ENCODE measurements at regions not wholly inside any gene's neighbourhood (a gene's known extent, or its start where the extent isn't known, plus 50 kb on each side); places are given as distances from the start of the nearest gene placed in this dataset.

- Histone ChIP-seq H3K36me3 (ENCODE audit: control insufficient read depth, insufficient read depth, low read length) (no peaks in the 10 kb centered on the region), H3K27ac (ENCODE audit: low read depth, low read length) (no peak overlapping the region)
Observed at GRCh38 chr7:124284937-124285336, 252.1 kb upstream of the TMEM229A start.

DNA sequence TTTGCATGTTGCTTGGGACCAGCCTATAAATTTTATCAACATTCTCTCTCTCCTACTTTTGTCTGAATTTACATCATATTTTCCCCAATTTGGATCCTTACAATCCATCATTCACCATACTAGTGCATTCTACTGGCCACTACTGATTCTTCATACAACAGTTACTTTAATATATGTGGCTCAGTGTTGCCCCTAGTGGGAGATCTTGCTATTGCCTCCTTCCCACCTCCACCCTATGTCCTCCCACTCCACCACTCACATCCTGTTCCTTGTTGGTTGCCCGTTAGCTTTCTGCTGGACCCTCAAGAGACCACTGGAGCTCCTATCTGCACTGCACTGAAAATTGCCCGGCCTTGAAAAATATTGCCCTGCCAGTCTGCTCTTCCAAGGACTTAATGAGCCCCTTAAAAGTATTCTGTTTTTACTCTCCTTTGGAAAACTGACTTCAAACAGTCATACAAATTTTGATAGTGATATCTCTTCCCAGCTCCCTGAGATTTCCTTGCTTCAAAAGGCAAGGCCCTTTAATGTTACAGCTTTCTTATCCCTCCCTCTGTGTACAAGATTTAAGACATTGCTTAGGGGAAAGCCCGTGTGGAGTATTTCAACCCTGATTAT lies 243.2 kb upstream of the TMEM229A start:
- Histone ChIP-seq H3K4me1 (ENCODE audit: control insufficient read depth, insufficient read depth, low read length) (peaks cover 8% of the 10 kb centered on the region), H3K36me3 (ENCODE audit: control insufficient read depth, insufficient read depth, low read length) (no peaks in the 10 kb centered on the region)

More at GRCh38 chr7:124284937-124285336, 252.1 kb upstream of the TMEM229A start:
- Histone ChIP-seq H3K9me3 (ENCODE audit: control insufficient read depth, insufficient read depth, low read depth, low read length) (no peaks in the 10 kb centered on the region), H3K27me3 (ENCODE audit: control insufficient read depth, insufficient read depth, low read length) (no peaks in the 10 kb centered on the region), H3K9ac (ENCODE audit: low read length) (no peak overlapping the region), H3K4me3 (ENCODE audit: low read depth, low read length) (no peak overlapping the region), H3K4me1 (ENCODE audit: control insufficient read depth, insufficient read depth, low read length) (no peaks in the 10 kb centered on the region)

DNA sequence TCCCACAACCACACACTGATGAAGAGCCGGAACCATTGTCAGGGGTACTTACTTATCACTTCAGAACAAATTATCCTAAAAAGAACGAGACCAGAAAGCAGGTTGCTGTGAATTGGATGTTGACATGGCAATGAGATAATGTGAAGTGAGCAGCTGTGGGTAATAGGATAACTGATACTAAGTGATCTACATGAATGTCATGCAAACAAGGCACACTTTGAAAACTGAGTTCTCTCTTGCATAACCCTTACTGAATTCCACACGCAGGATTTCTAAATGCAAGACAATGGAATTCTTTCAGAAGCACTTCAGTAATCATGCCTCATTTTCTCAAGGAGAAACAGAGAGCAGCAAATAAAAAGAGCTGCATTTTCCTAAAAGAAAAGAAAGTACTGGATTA lies 242.5 kb upstream of the TMEM229A start:
- Histone ChIP-seq H3K9ac (ENCODE audit: low read length) (no peak overlapping the region), H3K27me3 (ENCODE audit: control insufficient read depth, insufficient read depth, low read length) (no peaks in the 10 kb centered on the region), H3K36me3 (ENCODE audit: control insufficient read depth, insufficient read depth, low read length) (no peaks in the 10 kb centered on the region), H3K4me3 (ENCODE audit: low read depth, low read length) (no peak overlapping the region), H3K27ac (ENCODE audit: low read depth, low read length) (no peak overlapping the region), H3K4me1 (ENCODE audit: control insufficient read depth, insufficient read depth, low read length) (peaks cover 8% of the 10 kb centered on the region), H3K9me3 (ENCODE audit: control insufficient read depth, insufficient read depth, low read depth, low read length) (no peaks in the 10 kb centered on the region)

More for the DNA sequence above, 243.2 kb upstream of the TMEM229A start:
- Histone ChIP-seq H3K9me3 (ENCODE audit: control insufficient read depth, insufficient read depth, low read depth, low read length) (no peaks in the 10 kb centered on the region), H3K27ac (ENCODE audit: low read depth, low read length) (no peak overlapping the region), H3K4me3 (ENCODE audit: low read depth, low read length) (no peak overlapping the region), H3K27me3 (ENCODE audit: control insufficient read depth, insufficient read depth, low read length) (no peaks in the 10 kb centered on the region), H3K9ac (ENCODE audit: low read length) (no peak overlapping the region)

DNA sequence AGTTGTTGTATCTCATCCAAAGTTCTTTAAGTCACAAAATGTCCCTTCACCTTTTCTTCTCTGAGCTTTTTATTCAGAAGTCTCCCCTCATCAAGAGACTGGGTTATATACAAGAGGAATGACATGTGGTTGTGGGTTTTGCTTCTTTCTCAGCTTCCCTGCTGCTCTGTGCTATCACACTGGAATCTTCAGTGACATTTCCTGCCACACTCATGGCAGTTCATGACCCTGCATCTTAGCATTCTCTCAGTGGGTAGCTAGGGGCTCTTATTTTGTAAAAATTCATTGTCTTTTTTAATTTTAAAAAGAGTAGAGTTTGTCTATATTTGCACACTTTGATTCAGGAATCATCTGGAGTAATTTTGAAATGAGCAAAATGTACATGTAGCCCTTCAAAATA lies 236.9 kb upstream of the TMEM229A start:
- Histone ChIP-seq H3K36me3 (ENCODE audit: control insufficient read depth, insufficient read depth, low read length) (no peaks in the 10 kb centered on the region), H3K27me3 (ENCODE audit: control insufficient read depth, insufficient read depth, low read length) (no peaks in the 10 kb centered on the region), H3K9me3 (ENCODE audit: control insufficient read depth, insufficient read depth, low read depth, low read length) (no peaks in the 10 kb centered on the region), H3K9ac (ENCODE audit: low read length) (no peak overlapping the region), H3K4me1 (ENCODE audit: control insufficient read depth, insufficient read depth, low read length) (no peaks in the 10 kb centered on the region), H3K27ac (ENCODE audit: low read depth, low read length) (no peak overlapping the region), H3K4me3 (ENCODE audit: low read depth, low read length) (no peak overlapping the region)

DNA sequence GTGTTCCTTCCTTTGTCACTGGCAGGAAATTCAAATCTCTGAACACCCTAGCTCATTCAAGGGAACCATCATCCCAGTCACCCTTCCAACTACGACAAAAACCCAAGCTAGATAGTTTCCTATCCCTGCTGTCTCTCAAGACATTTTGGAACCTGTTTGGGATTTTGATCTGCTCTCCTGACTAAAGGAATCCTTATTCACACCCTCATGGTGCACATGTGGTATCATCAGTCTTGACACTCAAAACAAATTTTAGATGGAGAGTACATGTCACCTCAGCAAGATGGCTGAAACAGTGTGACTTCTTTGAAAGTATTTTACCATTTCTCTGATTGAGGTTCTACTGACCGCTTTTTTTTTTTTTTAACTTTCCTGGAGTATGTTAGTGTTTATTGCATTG lies 234.3 kb upstream of the TMEM229A start:
- Histone ChIP-seq H3K9me3 (ENCODE audit: control insufficient read depth, insufficient read depth, low read depth, low read length) (no peaks in the 10 kb centered on the region), H3K9ac (ENCODE audit: low read length) (no peak overlapping the region), H3K27ac (ENCODE audit: low read depth, low read length) (no peak overlapping the region), H3K4me1 (ENCODE audit: control insufficient read depth, insufficient read depth, low read length) (peaks cover 21% of the 10 kb centered on the region), H3K27me3 (ENCODE audit: control insufficient read depth, insufficient read depth, low read length) (no peaks in the 10 kb centered on the region), H3K4me3 (ENCODE audit: low read depth, low read length) (no peak overlapping the region), H3K36me3 (ENCODE audit: control insufficient read depth, insufficient read depth, low read length) (no peaks in the 10 kb centered on the region)

- H3K27me3 ChIP-seq (ENCODE audit: control insufficient read depth, insufficient read depth, low read length): no peaks in the 10 kb centered on the region
- no peak overlapping the region for H3K4me3 ChIP-seq (ENCODE audit: low read depth, low read length)
- H3K27ac ChIP-seq (ENCODE audit: low read depth, low read length): peak overlapping the region; percentile 69; the same call in 1 of the 2 replicates
- H3K4me1 ChIP-seq (ENCODE audit: control insufficient read depth, insufficient read depth, low read length): peaks cover 32% of the 10 kb centered on the region
- no peak overlapping the region for H3K9ac ChIP-seq (ENCODE audit: low read length)
- H3K36me3 ChIP-seq (ENCODE audit: control insufficient read depth, insufficient read depth, low read length): no peaks in the 10 kb centered on the region
- H3K9me3 ChIP-seq (ENCODE audit: control insufficient read depth, insufficient read depth, low read depth, low read length): no peaks in the 10 kb centered on the region
Observed at GRCh38 chr7:124263232-124263827, 230.5 kb upstream of the TMEM229A start.

DNA sequence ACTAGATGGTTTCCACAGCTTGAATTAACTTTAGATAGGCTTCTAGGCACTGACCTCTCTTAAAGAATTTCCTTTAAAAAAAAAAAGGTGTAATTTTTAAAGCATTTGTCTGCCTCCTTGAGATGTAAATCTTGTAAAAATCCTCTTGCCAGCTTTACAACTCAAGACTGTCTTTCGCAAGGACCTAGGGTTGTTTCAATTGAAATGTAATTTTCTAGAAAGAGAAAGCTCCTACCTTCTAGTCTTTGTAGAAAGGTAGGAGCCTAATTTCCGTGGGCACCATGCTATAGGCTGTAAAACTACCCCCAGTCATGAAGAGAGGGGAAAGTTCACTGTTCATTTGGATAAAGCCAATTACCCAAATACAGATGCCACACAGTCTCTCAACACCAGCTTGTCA lies 228.8 kb upstream of the TMEM229A start:
- no peaks in the 10 kb centered on the region for H3K9me3 ChIP-seq (ENCODE audit: control insufficient read depth, insufficient read depth, low read depth, low read length)
- no peak overlapping the region for H3K27ac ChIP-seq (ENCODE audit: low read depth, low read length)
- H3K27me3 ChIP-seq (ENCODE audit: control insufficient read depth, insufficient read depth, low read length): no peaks in the 10 kb centered on the region
- H3K4me3 ChIP-seq (ENCODE audit: low read depth, low read length): no peak overlapping the region
- peaks cover 32% of the 10 kb centered on the region for H3K4me1 ChIP-seq (ENCODE audit: control insufficient read depth, insufficient read depth, low read length)
- no peak overlapping the region for H3K9ac ChIP-seq (ENCODE audit: low read length)
- no peaks in the 10 kb centered on the region for H3K36me3 ChIP-seq (ENCODE audit: control insufficient read depth, insufficient read depth, low read length)

DNA sequence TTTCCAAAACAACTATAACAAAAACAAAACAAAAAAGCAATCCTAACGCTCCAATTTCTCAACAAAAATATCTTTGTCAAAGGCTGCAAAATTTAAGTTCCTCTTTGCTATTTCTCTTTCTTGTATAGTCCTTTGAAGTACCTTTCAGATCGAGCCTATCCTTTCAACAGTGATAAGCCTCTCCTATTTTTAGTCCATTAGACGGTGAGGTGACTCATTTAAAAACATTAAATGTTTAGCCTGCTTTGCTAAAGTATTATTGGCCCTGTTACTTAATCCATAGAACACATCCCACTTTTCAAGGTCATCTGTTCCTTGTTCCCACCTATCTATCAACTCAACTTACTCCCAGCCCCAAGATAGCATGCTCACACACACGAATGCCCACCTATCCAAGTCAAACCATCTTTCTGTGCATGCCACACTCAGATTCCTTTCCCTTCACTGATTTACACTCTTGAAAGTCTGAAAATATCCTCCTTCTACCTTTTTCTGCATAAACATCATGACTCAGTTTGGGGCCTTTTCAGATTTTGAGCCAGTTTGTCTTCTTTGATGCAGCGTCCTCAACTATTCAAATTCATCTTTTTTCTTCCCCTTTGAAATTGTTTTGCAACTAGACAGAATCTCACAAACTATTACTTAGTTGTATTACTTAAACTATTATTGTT lies 224.9 kb upstream of the TMEM229A start:
- Histone ChIP-seq H3K27me3 (ENCODE audit: control insufficient read depth, insufficient read depth, low read length) (no peaks in the 10 kb centered on the region), H3K4me1 (ENCODE audit: control insufficient read depth, insufficient read depth, low read length) (peaks cover 15% of the 10 kb centered on the region), H3K9ac (ENCODE audit: low read length) (no peak overlapping the region), H3K27ac (ENCODE audit: low read depth, low read length) (no peak overlapping the region), H3K9me3 (ENCODE audit: control insufficient read depth, insufficient read depth, low read depth, low read length) (no peaks in the 10 kb centered on the region), H3K36me3 (ENCODE audit: control insufficient read depth, insufficient read depth, low read length) (no peaks in the 10 kb centered on the region), H3K4me3 (ENCODE audit: low read depth, low read length) (no peak overlapping the region)

- Histone ChIP-seq H3K9ac (ENCODE audit: low read length) (no peak overlapping the region), H3K27me3 (ENCODE audit: control insufficient read depth, insufficient read depth, low read length) (no peaks in the 10 kb centered on the region), H3K27ac (ENCODE audit: low read depth, low read length) (no peak overlapping the region), H3K36me3 (ENCODE audit: control insufficient read depth, insufficient read depth, low read length) (no peaks in the 10 kb centered on the region), H3K4me3 (ENCODE audit: low read depth, low read length) (no peak overlapping the region), H3K9me3 (ENCODE audit: control insufficient read depth, insufficient read depth, low read depth, low read length) (no peaks in the 10 kb centered on the region), H3K4me1 (ENCODE audit: control insufficient read depth, insufficient read depth, low read length) (no peaks in the 10 kb centered on the region)
Observed at GRCh38 chr7:124255041-124255655, 222.3 kb upstream of the TMEM229A start.

DNA sequence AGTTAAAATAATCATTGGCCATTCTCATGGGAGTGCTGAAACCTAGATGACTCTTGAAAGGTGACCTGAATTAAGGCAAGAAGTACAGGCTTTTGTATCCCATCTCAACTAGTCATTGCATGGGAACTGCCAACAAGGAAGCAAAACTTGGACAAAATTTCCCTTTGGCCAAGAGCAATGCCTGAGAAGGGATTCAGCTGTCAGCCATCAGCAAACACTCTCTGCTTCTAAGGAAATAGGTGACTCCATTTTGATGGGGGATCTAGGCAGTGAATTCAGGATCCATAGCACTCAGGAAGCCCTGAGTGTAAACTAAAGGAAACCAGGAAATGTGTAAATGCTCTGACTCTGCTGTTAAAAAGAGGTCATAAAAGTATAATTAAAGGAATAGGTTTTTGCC lies 221.5 kb upstream of the TMEM229A start:
- Histone ChIP-seq H3K9me3 (ENCODE audit: control insufficient read depth, insufficient read depth, low read depth, low read length) (no peaks in the 10 kb centered on the region), H3K4me1 (ENCODE audit: control insufficient read depth, insufficient read depth, low read length) (no peaks in the 10 kb centered on the region), H3K36me3 (ENCODE audit: control insufficient read depth, insufficient read depth, low read length) (no peaks in the 10 kb centered on the region), H3K4me3 (ENCODE audit: low read depth, low read length) (no peak overlapping the region), H3K27me3 (ENCODE audit: control insufficient read depth, insufficient read depth, low read length) (no peaks in the 10 kb centered on the region), H3K27ac (ENCODE audit: low read depth, low read length) (no peak overlapping the region), H3K9ac (ENCODE audit: low read length) (no peak overlapping the region)

DNA sequence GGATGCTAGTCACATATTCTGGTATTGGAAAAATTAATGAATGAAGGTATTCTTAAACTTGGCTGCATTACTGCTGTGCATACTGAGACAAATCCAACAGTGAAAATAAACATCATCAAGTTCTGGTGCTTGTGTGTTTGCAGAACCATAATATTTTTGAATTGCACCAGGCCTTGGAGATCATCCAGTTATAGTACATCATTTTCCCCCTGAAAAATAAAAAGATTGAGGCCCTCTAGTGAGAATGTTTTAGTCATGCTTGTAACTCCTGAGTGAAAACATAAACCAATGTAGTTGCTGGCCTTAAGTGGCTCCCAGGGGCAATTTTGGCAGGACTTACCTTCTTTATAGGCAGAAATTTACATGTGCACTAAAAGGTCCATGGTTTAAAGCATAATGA lies 218.8 kb upstream of the TMEM229A start:
- H3K27ac ChIP-seq (ENCODE audit: low read depth, low read length): no peak overlapping the region
- peaks cover 2% of the 10 kb centered on the region; the same call in 1 of the 2 replicates for H3K4me1 ChIP-seq (ENCODE audit: control insufficient read depth, insufficient read depth, low read length)
- H3K9me3 ChIP-seq (ENCODE audit: control insufficient read depth, insufficient read depth, low read depth, low read length): no peaks in the 10 kb centered on the region

More for the DNA sequence above, 218.8 kb upstream of the TMEM229A start:
- Histone ChIP-seq H3K4me3 (ENCODE audit: low read depth, low read length) (no peak overlapping the region), H3K36me3 (ENCODE audit: control insufficient read depth, insufficient read depth, low read length) (no peaks in the 10 kb centered on the region), H3K9ac (ENCODE audit: low read length) (no peak overlapping the region), H3K27me3 (ENCODE audit: control insufficient read depth, insufficient read depth, low read length) (no peaks in the 10 kb centered on the region)
